ENCODE measurements at regions not wholly inside any gene's neighbourhood (a gene's known extent, or its start where the extent isn't known, plus 50 kb on each side); places are given as distances from the start of the nearest gene placed in this dataset.

- in situ Hi-C loops (cut with MboI; ENCODE audit: low sequenced_read_pairs in 4 of 4): no loop called here
These were observed 298.6 kb upstream of the SLC24A2 start for GRCh38 chr9:20087481-20087880.

GRCh38 chr9:20085842-20086241 lies 297.0 kb upstream of the SLC24A2 start:
- Histone ChIP-seq H3K4me3 (no peak overlapping the region), H3K27ac (no peak overlapping the region), H3K9me3 (no peaks in the 10 kb centered on the region), H3K36me3 (no peaks in the 10 kb centered on the region), H3K4me1 (no peaks in the 10 kb centered on the region), H3K27me3 (no peaks in the 10 kb centered on the region)
- DNase-seq (no peak), ATAC-seq (no peak)
- TF ChIP-seq POLR2A (IDR thresholded peaks at IDR 0.05): no peak
- TF ChIP-seq CTCF (IDR thresholded peaks at IDR 0.05 in 4 of 5, conservative IDR thresholded peaks at IDR 0.05 in 1 of 5): no peak
- intact Hi-C loops (cut with DNase I; ENCODE audit: low total_unique reads): no loop called here
- in situ Hi-C loops (cut with MboI; ENCODE audit: low sequenced_read_pairs in 4 of 4): no loop called here

More at GRCh38 chr9:20087481-20087880, 298.6 kb upstream of the SLC24A2 start:
- Histone ChIP-seq H3K9me3 (no peaks in the 10 kb centered on the region), H3K27me3 (no peaks in the 10 kb centered on the region), H3K4me3 (no peak overlapping the region), H3K27ac (no peak overlapping the region), H3K36me3 (no peaks in the 10 kb centered on the region), H3K4me1 (no peaks in the 10 kb centered on the region)
- intact Hi-C loops (cut with DNase I; ENCODE audit: low total_unique reads): no loop called here
- ATAC-seq (no peak), DNase-seq (no peak)
- TF ChIP-seq CTCF (IDR thresholded peaks at IDR 0.05 in 4 of 5, conservative IDR thresholded peaks at IDR 0.05 in 1 of 5) (no peak), POLR2A (IDR thresholded peaks at IDR 0.05) (no peak)

GRCh38 chr9:20084125-20084524 lies 295.3 kb upstream of the SLC24A2 start:
- H3K27me3 ChIP-seq: no peaks in the 10 kb centered on the region
- in situ Hi-C loops (cut with MboI; ENCODE audit: low sequenced_read_pairs in 4 of 4): no loop called here
- DNase-seq: no peak

GRCh38 chr9:20083390-20083789 lies 294.6 kb upstream of the SLC24A2 start:
- Histone ChIP-seq H3K4me1 (no peaks in the 10 kb centered on the region), H3K9me3 (no peaks in the 10 kb centered on the region), H3K27ac (no peak overlapping the region), H3K27me3 (no peaks in the 10 kb centered on the region), H3K36me3 (no peaks in the 10 kb centered on the region), H3K4me3 (no peak overlapping the region)
- intact Hi-C loops (cut with DNase I; ENCODE audit: low total_unique reads): no loop called here
- in situ Hi-C loops (cut with MboI; ENCODE audit: low sequenced_read_pairs in 4 of 4): no loop called here
- DNase-seq (no peak), ATAC-seq (no peak)
- no peak for TF ChIP-seq POLR2A (IDR thresholded peaks at IDR 0.05)
- TF ChIP-seq CTCF (IDR thresholded peaks at IDR 0.05 in 4 of 5, conservative IDR thresholded peaks at IDR 0.05 in 1 of 5): no peak

More at GRCh38 chr9:20084125-20084524, 295.3 kb upstream of the SLC24A2 start:
- Histone ChIP-seq H3K4me1 (no peaks in the 10 kb centered on the region), H3K9me3 (no peaks in the 10 kb centered on the region), H3K4me3 (no peak overlapping the region), H3K27ac (no peak overlapping the region), H3K36me3 (no peaks in the 10 kb centered on the region)
- intact Hi-C loops (cut with DNase I; ENCODE audit: low total_unique reads): no loop called here
- no peak for ATAC-seq
- TF ChIP-seq POLR2A (IDR thresholded peaks at IDR 0.05) (no peak), CTCF (IDR thresholded peaks at IDR 0.05 in 4 of 5, conservative IDR thresholded peaks at IDR 0.05 in 1 of 5) (no peak)

GRCh38 chr9:20082831-20083230 lies 294.0 kb upstream of the SLC24A2 start:
- H3K4me3 ChIP-seq: no peak overlapping the region
- no peak for DNase-seq
- H3K27me3 ChIP-seq: no peaks in the 10 kb centered on the region
- no peak overlapping the region for H3K27ac ChIP-seq
- in situ Hi-C loops (cut with MboI; ENCODE audit: low sequenced_read_pairs in 4 of 4): no loop called here
- no peak for ATAC-seq
- H3K4me1 ChIP-seq: no peaks in the 10 kb centered on the region
- intact Hi-C loops (cut with DNase I; ENCODE audit: low total_unique reads): no loop called here
- no peaks in the 10 kb centered on the region for H3K36me3 ChIP-seq
- no peak for TF ChIP-seq CTCF (IDR thresholded peaks at IDR 0.05 in 4 of 5, conservative IDR thresholded peaks at IDR 0.05 in 1 of 5)
- no peak for TF ChIP-seq POLR2A (IDR thresholded peaks at IDR 0.05)
- H3K9me3 ChIP-seq: no peaks in the 10 kb centered on the region
